PC-3 (cell line): ENCODE measurements at regions not wholly inside any gene's neighbourhood (a gene's known extent, or its start where the extent isn't known, plus 50 kb on each side); places are given as distances from the start of the nearest gene placed in this dataset.

Source experiments
- ATAC-seq: fragments of 200-7000 bp; cut with Tn5 transposase; 2 replicates; pipeline ENCODE4 v1.9.1; 2020; ENCODE audit warnings: mild to moderate bottlenecking, moderate library complexity
- BruUV-seq: library from RNA; stranded (reverse); fragments of 400-500 nt; replicated peaks from 2 replicates; lab custom pipeline; 2021; lab: Mats Ljungman, UMichigan
- CTCF ChIA-PET: fragments of 300-600 bp; sonication (Branson Sonifier 250); formaldehyde crosslinking; loops from one replicate; lab custom pipeline; 2022; ENCODE audit warnings: antibody characterized with exemption; lab: Charles Lee
- POLR2A ChIA-PET: fragments of 300-600 bp; sonication (Branson Sonifier 250); formaldehyde crosslinking; loops from one replicate; lab custom pipeline; 2022; ENCODE audit warnings: antibody characterized with exemption; ENCODE audit not compliant: unreplicated experiment; lab: Charles Lee
- DNase-seq: peaks from one replicate; pipeline ENCODE4 v3.0.0-alpha.2; 2015
- H2AFZ ChIP-seq: fragments of 300-600 bp; sonication (generic); 2 replicates; pipeline ENCODE4 v1.6.0; 2016; ENCODE audit warnings: antibody characterized with exemption, low read length
- H3F3A ChIP-seq: fragments of 300-600 bp; sonication (generic); one replicate; pipeline ENCODE4 v1.6.0; 2017; ENCODE audit warnings: antibody characterized with exemption, low read length, control low read depth, mild to moderate bottlenecking; ENCODE audit not compliant: unreplicated experiment
- H3K27ac ChIP-seq: fragments of 300-600 bp; sonication (generic); 2 replicates; pipeline ENCODE4 v1.5.1; 2016; ENCODE audit warnings: mild to moderate bottlenecking, low read length
- H3K27me3 ChIP-seq: fragments of 300-600 bp; sonication (generic); 2 replicates; pipeline ENCODE4 v1.6.1; 2016; ENCODE audit warnings: low read length, mixed read lengths
- H3K36me3 ChIP-seq: fragments of 300-600 bp; sonication (generic); 2 replicates; pipeline ENCODE4 v1.6.1; 2016; ENCODE audit warnings: low read depth, mixed run types, low read length, mixed read lengths
- H3K4me1 ChIP-seq: fragments of 300-600 bp; sonication (generic); 2 replicates; pipeline ENCODE4 v1.5.1; 2016; ENCODE audit warnings: low read length; ENCODE audit not compliant: insufficient read depth
- H3K4me2 ChIP-seq: fragments of 300-600 bp; sonication (generic); 2 replicates; pipeline ENCODE4 v1.6.0; 2016; ENCODE audit warnings: low read length
- H3K4me3 ChIP-seq: fragments of 300-600 bp; sonication (generic); 2 replicates; pipeline ENCODE4 v1.5.1; 2016; ENCODE audit warnings: mild to moderate bottlenecking, low read length, mixed read lengths
- H3K79me2 ChIP-seq: fragments of 300-600 bp; sonication (generic); 2 replicates; pipeline ENCODE4 v1.6.1; 2017; ENCODE audit warnings: low read length, mixed read lengths
- H3K9ac ChIP-seq: fragments of 300-600 bp; sonication (generic); 2 replicates; pipeline ENCODE4 v1.6.0; 2016; ENCODE audit warnings: mild to moderate bottlenecking, low read length
- H3K9me2 ChIP-seq: fragments of 300-600 bp; sonication (generic); replicated peaks from 2 replicates; pipeline ENCODE4 v1.6.1; 2016; ENCODE audit warnings: mixed run types, low read length, mixed read lengths
- H3K9me3 ChIP-seq: fragments of 300-600 bp; sonication (generic); 2 replicates; pipeline ENCODE4 v1.6.1; 2016; ENCODE audit warnings: low read length, mixed read lengths
- H4K20me1 ChIP-seq: fragments of 300-600 bp; sonication (generic); 2 replicates; pipeline ENCODE4 v1.6.1; 2016; ENCODE audit warnings: low read length, mixed read lengths
- CTCF ChIP-seq: fragments of 300-600 bp; sonication (generic); conservative IDR thresholded peaks from 2 replicates; pipeline ENCODE4 v1.5.1; 2017; ENCODE audit warnings: antibody characterized with exemption, low read depth, mild to moderate bottlenecking, low read length
- EZH2 ChIP-seq: fragments of 300-600 bp; sonication (generic); IDR thresholded peaks from one replicate; pipeline ENCODE4 v1.6.1; 2017; ENCODE audit warnings: antibody characterized with exemption, mild to moderate bottlenecking, low read length; ENCODE audit not compliant: unreplicated experiment
- EZH2phosphoT487 ChIP-seq: fragments of 300-600 bp; sonication (generic); IDR thresholded peaks from 2 replicates; pipeline ENCODE4 v1.6.1; 2018; ENCODE audit warnings: mild to moderate bottlenecking, antibody characterized with exemption, low read length, borderline replicate concordance
- intact Hi-C: fragments of 100-400 bp; cut with micrococcal nuclease; formaldehyde crosslinking; loops from 2 replicates; pipeline ENCODE4 v1.9.0; 2023

- H3K27me3 ChIP-seq = no peaks in the 10 kb centered on the region
- no peaks in the 10 kb centered on the region for H3K36me3 ChIP-seq
- H3K9me2 ChIP-seq = no peaks in the 10 kb centered on the region
- H2AFZ ChIP-seq = no peak overlapping the region
- H4K20me1 ChIP-seq = no peaks in the 10 kb centered on the region
- peaks cover 19% of the 10 kb centered on the region for H3K4me1 ChIP-seq
- no peak for DNase-seq
- H3K4me3 ChIP-seq = no peak overlapping the region
- no TSS peak for BruUV-seq
- H3K79me2 ChIP-seq = no peaks in the 10 kb centered on the region
- no peak overlapping the region for H3K4me2 ChIP-seq
- H3K9ac ChIP-seq = no peak overlapping the region
- TF ChIP-seq EZH2phosphoT487 (no peak), CTCF (no peak), EZH2 (no peak)
- intact Hi-C loops = loop anchor here (5.0 to 10.0 kb wide), 2 partner anchors 684 to 731 kb away; no protein-coding TSS in a partner anchor
- ChIA-PET POLR2A (no interaction called here), CTCF (no interaction called here)
- H3K27ac ChIP-seq = no peak overlapping the region
- H3K9me3 ChIP-seq = no peaks in the 10 kb centered on the region
- no peak for ATAC-seq
- no peaks in the 10 kb centered on the region for H3F3A ChIP-seq
These were observed 50.5 kb upstream of the CDKN3 start for GRCh38 chr14:54346257-54346656.
